HEK293 (cell line): ENCODE measurements at regions not wholly inside any gene's neighbourhood (a gene's known extent, or its start where the extent isn't known, plus 50 kb on each side); places are given as distances from the start of the nearest gene placed in this dataset.

ENCODE experiments used
- CTCF ChIA-PET: fragments of 350-600 bp; formaldehyde crosslinking; extraction: SDS; loops from one replicate; lab custom pipeline; 2021; ENCODE audit warnings: antibody characterized with exemption; lab: Yijun Ruan, JAX
- POLR2A ChIA-PET: fragments of 300-600 bp; formaldehyde crosslinking; extraction: SDS; loops from one replicate; lab custom pipeline; 2020; ENCODE audit warnings: antibody characterized with exemption, inconsistent platforms; lab: Yijun Ruan, JAX
- H3K27ac ChIP-seq: fragments of 200-500 bp; sonication (Bioruptor generic); 2 replicates; pipeline ENCODE4 v1.5.1; 2014; ENCODE audit warnings: low read depth, low read length, control low read depth, inconsistent platforms; ENCODE audit errors: extremely low read depth
- H3K36me3 ChIP-seq, 2 experiments: fragments of 200-500 bp in 1 of 2; sonication (Bioruptor generic) in 1 of 2; 1 replicate in 1 of 2; 2 replicates in 1 of 2; pipeline ENCODE4 v1.5.1; 2014 to 2017; ENCODE audit warnings: inconsistent platforms in 2 of 2, low read length in 2 of 2; ENCODE audit not compliant: control insufficient read depth in 2 of 2, insufficient read depth in 1 of 2
- H3K4me1 ChIP-seq: fragments of 200-500 bp; sonication (Bioruptor generic); 2 replicates; pipeline ENCODE4 v1.5.1; 2014; ENCODE audit warnings: mild to moderate bottlenecking, low read length, inconsistent platforms; ENCODE audit not compliant: control insufficient read depth, insufficient read depth
- H3K4me3 ChIP-seq: 2 replicates; pipeline ENCODE4 v1.5.1; 2011; ENCODE audit warnings: low read depth, mild to moderate bottlenecking, control low read depth, low read length, moderate library complexity
- H3K9me3 ChIP-seq: fragments of 200-500 bp; sonication (Bioruptor generic); 2 replicates; pipeline ENCODE4 v1.5.1; 2014; ENCODE audit warnings: low read depth, low read length, inconsistent platforms; ENCODE audit not compliant: control insufficient read depth, insufficient read depth
- GFI1B ChIP-seq: fragments of 450-650 bp; formaldehyde crosslinking; IDR thresholded peaks from 2 replicates; pipeline ENCODE4 v1.5.1; 2016; ENCODE audit warnings: missing biosample characterization, missing genetic modification characterization
- GLI4 ChIP-seq: fragments of 450-650 bp; formaldehyde crosslinking; IDR thresholded peaks from 2 replicates; pipeline ENCODE4 v1.5.1; 2016; ENCODE audit warnings: missing biosample characterization, missing genetic modification characterization
- KLF10 ChIP-seq: fragments of 450-650 bp; IDR thresholded peaks from 2 replicates; pipeline ENCODE4 v1.5.1; 2018; ENCODE audit warnings: missing biosample characterization, mild to moderate bottlenecking, missing genetic modification characterization
- KLF9 ChIP-seq: fragments of 450-650 bp; formaldehyde crosslinking; IDR thresholded peaks from 2 replicates; pipeline ENCODE4 v1.5.1; 2016; ENCODE audit warnings: missing biosample characterization, missing genetic modification characterization, low read depth
- PRDM4 ChIP-seq: fragments of 450-650 bp; formaldehyde crosslinking; IDR thresholded peaks from 2 replicates; pipeline ENCODE4 v1.5.1; 2017; ENCODE audit warnings: missing biosample characterization, missing genetic modification characterization
- REPIN1 ChIP-seq: fragments of 450-650 bp; formaldehyde crosslinking; IDR thresholded peaks from 2 replicates; pipeline ENCODE4 v1.5.1; 2017; ENCODE audit warnings: missing biosample characterization, missing genetic modification characterization, low read depth
- SCRT1 ChIP-seq: fragments of 450-650 bp; formaldehyde crosslinking; IDR thresholded peaks from 2 replicates; pipeline ENCODE4 v1.5.1; 2016; ENCODE audit warnings: missing biosample characterization, missing genetic modification characterization, borderline replicate concordance
- SCRT2 ChIP-seq: fragments of 450-650 bp; formaldehyde crosslinking; IDR thresholded peaks from 2 replicates; pipeline ENCODE4 v1.5.1; 2016; ENCODE audit warnings: missing biosample characterization, missing genetic modification characterization
- TRIM28 ChIP-seq: IDR thresholded peaks from 2 replicates; pipeline ENCODE4 v1.6.1; 2011; ENCODE audit warnings: low read length, control low read depth, borderline replicate concordance
- ZFP3 ChIP-seq: fragments of 450-650 bp; formaldehyde crosslinking; IDR thresholded peaks from 2 replicates; pipeline ENCODE4 v1.5.1; 2016; ENCODE audit warnings: low read depth, missing biosample characterization, missing genetic modification characterization
- ZIC2 ChIP-seq: fragments of 450-650 bp; formaldehyde crosslinking; IDR thresholded peaks from 2 replicates; pipeline ENCODE4 v1.5.1; 2016; ENCODE audit warnings: missing biosample characterization, missing genetic modification characterization
- ZNF133 ChIP-seq: fragments of 450-650 bp; formaldehyde crosslinking; IDR thresholded peaks from 2 replicates; pipeline ENCODE4 v1.5.1; 2016; ENCODE audit warnings: missing biosample characterization, missing genetic modification characterization
- ZNF202 ChIP-seq: fragments of 450-650 bp; formaldehyde crosslinking; IDR thresholded peaks from 2 replicates; pipeline ENCODE4 v1.5.1; 2016; ENCODE audit warnings: missing biosample characterization, missing genetic modification characterization, borderline replicate concordance
- ZNF223 ChIP-seq: fragments of 450-650 bp; formaldehyde crosslinking; IDR thresholded peaks from 2 replicates; pipeline ENCODE4 v1.5.1; 2016; ENCODE audit warnings: missing biosample characterization, missing genetic modification characterization
- ZNF248 ChIP-seq: fragments of 450-650 bp; formaldehyde crosslinking; IDR thresholded peaks from 2 replicates; pipeline ENCODE4 v1.5.1; 2017; ENCODE audit warnings: missing biosample characterization, missing genetic modification characterization
- ZNF324 ChIP-seq: fragments of 450-650 bp; formaldehyde crosslinking; IDR thresholded peaks from 2 replicates; pipeline ENCODE4 v1.5.1; 2016; ENCODE audit warnings: missing biosample characterization, missing genetic modification characterization
- ZNF449 ChIP-seq: fragments of 450-650 bp; formaldehyde crosslinking; IDR thresholded peaks from 2 replicates; pipeline ENCODE4 v1.5.1; 2017; ENCODE audit warnings: missing biosample characterization, mild to moderate bottlenecking, missing genetic modification characterization, moderate library complexity
- ZNF513 ChIP-seq: fragments of 450-650 bp; IDR thresholded peaks from 2 replicates; pipeline ENCODE4 v1.5.1; 2018; ENCODE audit warnings: missing biosample characterization, missing genetic modification characterization
- ZNF639 ChIP-seq: fragments of 450-650 bp; formaldehyde crosslinking; IDR thresholded peaks from 2 replicates; pipeline ENCODE4 v1.5.1; 2016; ENCODE audit warnings: missing biosample characterization, missing genetic modification characterization
- ZNF677 ChIP-seq: fragments of 450-650 bp; IDR thresholded peaks from 2 replicates; pipeline ENCODE4 v1.5.0; 2018; ENCODE audit warnings: missing biosample characterization, mild to moderate bottlenecking, missing genetic modification characterization, moderate library complexity
- ZNF76 ChIP-seq: fragments of 450-650 bp; formaldehyde crosslinking; IDR thresholded peaks from 2 replicates; pipeline ENCODE4; 2016; ENCODE audit warnings: low read depth, missing biosample characterization, missing genetic modification characterization, borderline replicate concordance
- ZNF776 ChIP-seq: fragments of 450-650 bp; formaldehyde crosslinking; IDR thresholded peaks from 2 replicates; pipeline ENCODE4 v1.5.0; 2017; ENCODE audit warnings: missing biosample characterization, missing genetic modification characterization, borderline replicate concordance
- ZSCAN30 ChIP-seq: fragments of 450-650 bp; IDR thresholded peaks from 2 replicates; pipeline ENCODE4 v1.5.1; 2018; ENCODE audit warnings: missing biosample characterization, mild to moderate bottlenecking, missing genetic modification characterization, moderate library complexity
- ZSCAN5A ChIP-seq: fragments of 450-650 bp; formaldehyde crosslinking; IDR thresholded peaks from 2 replicates; pipeline ENCODE4 v1.5.1; 2016; ENCODE audit warnings: missing biosample characterization, missing genetic modification characterization

GRCh38 chr4:153110739-153111138 is 93.5 kb upstream of the TRIM2 start:
- no peak for TF ChIP-seq ZNF639 (tag by site-specific recombination)
- no peak for TF ChIP-seq ZNF677 (tag by site-specific recombination)
- no peak for TF ChIP-seq ZSCAN30 (tag by site-specific recombination)
- no peak for TF ChIP-seq ZFP3 (tag by site-specific recombination)
- no peak for TF ChIP-seq KLF10 (tag by site-specific recombination)
- no peak for TF ChIP-seq ZNF133 (tag by site-specific recombination)
- TF ChIP-seq ZNF202 (tag by site-specific recombination), result no peak
- TF ChIP-seq ZSCAN5A (tag by site-specific recombination), result no peak
- no peak for TF ChIP-seq ZNF76 (tag by site-specific recombination)
- ChIA-PET CTCF (interaction anchor here (1.0 to 1.1 kb wide), 2 partner anchors 12 to 17 kb away, joined by 4 to 5 read pairs; no protein-coding TSS in a partner anchor), POLR2A (no interaction called here)
- H3K4me1 ChIP-seq, result no peaks in the 10 kb centered on the region
- H3K9me3 ChIP-seq, result no peaks in the 10 kb centered on the region
- no peaks in the 10 kb centered on the region for H3K36me3 ChIP-seq
- H3K27ac ChIP-seq, result no peak overlapping the region
- no peak overlapping the region for H3K4me3 ChIP-seq

GRCh38 chr4:153111426-153112040 is 92.7 kb upstream of the TRIM2 start:
- ChIA-PET CTCF (interaction anchor here (1.0 to 1.7 kb wide), 3 partner anchors 9 to 26 kb away, joined by 3 to 5 read pairs (median 5); no protein-coding TSS in a partner anchor), POLR2A (no interaction called here)
- Histone ChIP-seq H3K4me3 (no peak overlapping the region), H3K36me3 (no peaks in the 10 kb centered on the region), H3K27ac (no peak overlapping the region), H3K9me3 (no peaks in the 10 kb centered on the region), H3K4me1 (no peaks in the 10 kb centered on the region)
- TF ChIP-seq SCRT1 (tag by site-specific recombination) (no peak), ZNF223 (tag by site-specific recombination) (no peak), ZNF449 (tag by site-specific recombination) (no peak), SCRT2 (tag by site-specific recombination) (no peak), KLF9 (tag by site-specific recombination) (no peak), TRIM28 (no peak), GFI1B (tag by site-specific recombination) (no peak), GLI4 (tag by site-specific recombination) (no peak), ZNF248 (tag by site-specific recombination) (no peak), PRDM4 (no peak), ZNF776 (tag by site-specific recombination) (no peak), ZNF513 (tag by site-specific recombination) (no peak), ZNF324 (tag by site-specific recombination) (no peak), REPIN1 (tag by site-specific recombination) (no peak), ZIC2 (tag by site-specific recombination) (no peak)
